ENCODE measurements at regions not wholly inside any gene's neighbourhood (a gene's known extent, or its start where the extent isn't known, plus 50 kb on each side); places are given as distances from the start of the nearest gene placed in this dataset.

- Histone ChIP-seq H3K36me3 (replicated peaks in 1 of 2; ENCODE audit: control extremely low read depth in 1 of 2, control insufficient read depth in 1 of 2, extremely low read depth in 1 of 2, insufficient read depth in 2 of 2, low read length in 1 of 2) (no peaks in the 10 kb centered on the region), H3K27ac (ENCODE audit: low read length in 2 of 2) (no peak overlapping the region), H4K20me1 (ENCODE audit: control insufficient read depth, insufficient read depth, low read length, poor library complexity, severe bottlenecking) (no peaks in the 10 kb centered on the region), H3K4me3 (ENCODE audit: control extremely low read depth in 1 of 5, extremely low read depth in 1 of 5, insufficient read depth in 1 of 5, low read depth in 2 of 5, low read length in 4 of 5) (no peak overlapping the region), H3K4me1 (ENCODE audit: control insufficient read depth in 2 of 2, insufficient read depth in 2 of 2, low read length in 2 of 2) (no peaks in the 10 kb centered on the region), H3K4me2 (replicated peaks; ENCODE audit: low read depth, low read length, poor library complexity, severe bottlenecking) (no peak overlapping the region), H2AFZ (ENCODE audit: insufficient read depth, low read depth, low read length, poor library complexity, severe bottlenecking) (no peak overlapping the region), H3K79me2 (ENCODE audit: control insufficient read depth, insufficient read depth, low read length) (no peaks in the 10 kb centered on the region), H3K27me3 (replicated peaks in 1 of 4; ENCODE audit: control extremely low read depth in 1 of 4, control insufficient read depth in 3 of 4, insufficient read depth in 4 of 4, low read length in 3 of 4) (no peaks in the 10 kb centered on the region), H3K9me3 (ENCODE audit: control extremely low read depth in 1 of 3, control insufficient read depth in 2 of 3, insufficient read depth in 1 of 3, low read length in 2 of 3) (no peaks in the 10 kb centered on the region), H3K9ac (ENCODE audit: low read length) (no peak overlapping the region)
- POLR2A ChIA-PET = no interaction called here
- Mint-ChIP-seq H3K27me3 (no peaks in the 10 kb centered on the region), H3K4me3 (no peak overlapping the region), H3K27ac (no peak overlapping the region), H3K9me3 (ENCODE audit: insufficient read depth) (peaks cover 4% of the 10 kb centered on the region), H3K4me1 (no peaks in the 10 kb centered on the region)
- CTCF ChIA-PET = no interaction called here
- intact Hi-C loops (cut with micrococcal nuclease) = no loop called here
- no peak for DNase-seq
- ATAC-seq (ENCODE audit: low read depth) = no peak
- WGBS (ENCODE audit: insufficient coverage) = 81% methylated on average over 4 of the region's 4 CpGs
- TF ChIP-seq CTCF (IDR thresholded peaks at IDR 0.05) (no peak), EZH2 (IDR thresholded peaks at IDR 0.05; ENCODE audit: borderline replicate concordance, insufficient read depth, low read depth, low read length, poor library complexity, severe bottlenecking) (no peak)
These were observed 200.3 kb downstream of the DPY19L2 start for GRCh38 chr12:63467951-63468350.

- H3K27me3 Mint-ChIP-seq = no peaks in the 10 kb centered on the region
- POLR2A ChIA-PET = no interaction called here
- CTCF ChIA-PET = no interaction called here
- DNase-seq = no peak
- no peak for ATAC-seq (ENCODE audit: low read depth)
- H3K4me2 ChIP-seq (replicated peaks; ENCODE audit: low read depth, low read length, poor library complexity, severe bottlenecking) = no peak overlapping the region
- intact Hi-C loops (cut with micrococcal nuclease) = no loop called here
- peaks cover 3% of the 10 kb centered on the region for H3K9me3 Mint-ChIP-seq (ENCODE audit: insufficient read depth)
- H3K79me2 ChIP-seq (ENCODE audit: control insufficient read depth, insufficient read depth, low read length) = no peaks in the 10 kb centered on the region
- TF ChIP-seq CTCF (IDR thresholded peaks at IDR 0.05) = no peak
- no peak for TF ChIP-seq EZH2 (IDR thresholded peaks at IDR 0.05; ENCODE audit: borderline replicate concordance, insufficient read depth, low read depth, low read length, poor library complexity, severe bottlenecking)
- no peak overlapping the region for H3K4me3 ChIP-seq (ENCODE audit: control extremely low read depth in 1 of 5, extremely low read depth in 1 of 5, insufficient read depth in 1 of 5, low read depth in 2 of 5, low read length in 4 of 5)
- H4K20me1 ChIP-seq (ENCODE audit: control insufficient read depth, insufficient read depth, low read length, poor library complexity, severe bottlenecking) = no peaks in the 10 kb centered on the region
- H3K9ac ChIP-seq (ENCODE audit: low read length) = no peak overlapping the region
- H3K27me3 ChIP-seq (replicated peaks in 1 of 4; ENCODE audit: control extremely low read depth in 1 of 4, control insufficient read depth in 3 of 4, insufficient read depth in 4 of 4, low read length in 3 of 4) = no peaks in the 10 kb centered on the region
- no peak overlapping the region for H3K4me3 Mint-ChIP-seq
- H3K4me1 ChIP-seq (ENCODE audit: control insufficient read depth in 2 of 2, insufficient read depth in 2 of 2, low read length in 2 of 2) = no peaks in the 10 kb centered on the region
- H3K9me3 ChIP-seq (ENCODE audit: control extremely low read depth in 1 of 3, control insufficient read depth in 2 of 3, insufficient read depth in 1 of 3, low read length in 2 of 3) = peaks cover 0 to 4% (median 0%) of the 10 kb centered on the region in 3 donors
- H3K27ac ChIP-seq (ENCODE audit: low read length in 2 of 2) = no peak overlapping the region
- WGBS (ENCODE audit: insufficient coverage) = no CpG with 5 or more reads among the region's 1 CpG
- no peaks in the 10 kb centered on the region for H3K4me1 Mint-ChIP-seq
- H3K36me3 ChIP-seq (replicated peaks in 1 of 2; ENCODE audit: control extremely low read depth in 1 of 2, control insufficient read depth in 1 of 2, extremely low read depth in 1 of 2, insufficient read depth in 2 of 2, low read length in 1 of 2) = no peaks in the 10 kb centered on the region
- no peak overlapping the region for H3K27ac Mint-ChIP-seq
- no peak overlapping the region for H2AFZ ChIP-seq (ENCODE audit: insufficient read depth, low read depth, low read length, poor library complexity, severe bottlenecking)
These were observed 210.4 kb downstream of the DPY19L2 start for GRCh38 chr12:63457857-63458256.

All from B cell (primary cell).